Smooth muscle cell (in vitro differentiated cells): ENCODE measurements at regions not wholly inside any gene's neighbourhood (a gene's known extent, or its start where the extent isn't known, plus 50 kb on each side); places are given as distances from the start of the nearest gene placed in this dataset.
"Not testable (repeated sequence)": the region's sequence is repeated elsewhere in the genome, so short reads cannot be mapped to it uniquely, and the experiment has no call there.

Experiments used
- DNase-seq: peaks from one replicate; lab custom pipeline; 2025; ENCODE audit not compliant: unreplicated experiment; lab: John Stamatoyannopoulos, UW
- H2AFZ ChIP-seq: fragments of 200-600 bp; sonication (generic); 2 replicates; pipeline ENCODE4 v1.6.0; 2016; ENCODE audit warnings: antibody characterized with exemption, low read depth, mild to moderate bottlenecking
- H3F3A ChIP-seq: fragments of 200-600 bp; sonication (generic); 2 replicates; pipeline ENCODE4 v1.6.0; 2017; ENCODE audit warnings: antibody characterized with exemption, low read depth
- H3K27ac ChIP-seq: fragments of 200-600 bp; sonication (generic); 2 replicates; pipeline ENCODE4 v1.5.1; 2016; ENCODE audit warnings: low read depth, mild to moderate bottlenecking
- H3K27me3 ChIP-seq: fragments of 200-600 bp; sonication (generic); 2 replicates; pipeline ENCODE4 v1.6.1; 2016; ENCODE audit warnings: low read depth, mild to moderate bottlenecking
- H3K36me3 ChIP-seq: fragments of 200-600 bp; sonication (generic); 2 replicates; pipeline ENCODE4 v1.5.1; 2016; ENCODE audit warnings: low read depth
- H3K4me1 ChIP-seq: fragments of 200-600 bp; sonication (generic); 2 replicates; pipeline ENCODE4 v1.5.1; 2016; ENCODE audit warnings: low read depth
- H3K4me2 ChIP-seq: fragments of 200-600 bp; sonication (generic); 2 replicates; pipeline ENCODE4 v1.6.0; 2016; ENCODE audit warnings: mild to moderate bottlenecking
- H3K4me3 ChIP-seq: fragments of 200-600 bp; sonication (generic); 2 replicates; pipeline ENCODE4 v1.5.1; 2016; ENCODE audit warnings: mild to moderate bottlenecking
- H3K79me2 ChIP-seq: fragments of 200-600 bp; sonication (generic); 2 replicates; pipeline ENCODE4 v1.6.0; 2016; ENCODE audit warnings: low read depth, mild to moderate bottlenecking
- H3K9ac ChIP-seq: fragments of 200-600 bp; sonication (generic); 2 replicates; pipeline ENCODE4 v1.6.0; 2016; ENCODE audit warnings: low read depth
- H3K9me3 ChIP-seq: fragments of 200-600 bp; sonication (generic); replicated peaks from 2 replicates; pipeline ENCODE4 v1.5.1; 2016; ENCODE audit warnings: low read depth
- H4K20me1 ChIP-seq: fragments of 200-600 bp; sonication (generic); 2 replicates; pipeline ENCODE4 v1.6.0; 2016; ENCODE audit warnings: low read depth
- CTCF ChIP-seq: fragments of 200-600 bp; sonication (generic); IDR thresholded peaks from 2 replicates; pipeline ENCODE4 v1.5.1; 2017; ENCODE audit warnings: borderline replicate concordance, mild to moderate bottlenecking, antibody characterized with exemption; ENCODE audit not compliant: insufficient read depth, poor library complexity, severe bottlenecking
- WGBS: methylation state at CpG from one replicate; pipeline ENCODE4 v1.1.7; 2016; ENCODE audit warnings: low lambda C conversion rate; 5-methylcytosine and 5-hydroxymethylcytosine counted together

- H3K79me2 ChIP-seq = no peaks in the 10 kb centered on the region
- H3F3A ChIP-seq = no peaks in the 10 kb centered on the region
- H3K9ac ChIP-seq = no peak overlapping the region
- no peak overlapping the region for H2AFZ ChIP-seq
- no peak overlapping the region for H3K27ac ChIP-seq
- no peak overlapping the region for H3K4me3 ChIP-seq
- TF ChIP-seq CTCF = no peak
- H3K9me3 ChIP-seq = no peaks in the 10 kb centered on the region
- no peaks in the 10 kb centered on the region for H4K20me1 ChIP-seq
- H3K27me3 ChIP-seq = no peaks in the 10 kb centered on the region
- no peak overlapping the region for H3K4me2 ChIP-seq
- 96% methylated on average over 1 of the region's 1 CpG for WGBS
- H3K36me3 ChIP-seq = no peaks in the 10 kb centered on the region
- no peak for DNase-seq
- H3K4me1 ChIP-seq = no peaks in the 10 kb centered on the region
These were observed 115.0 kb upstream of the EPB41L4A start for GRCh38 chr5:112534067-112534583.

GRCh38 chr5:112534611-112535255, 115.7 kb upstream of the EPB41L4A start:
- Histone ChIP-seq H3K4me2 (no peak overlapping the region), H3K27ac (no peak overlapping the region), H2AFZ (peak overlapping the region; percentile 45), H3K9me3 (no peaks in the 10 kb centered on the region), H3K79me2 (no peaks in the 10 kb centered on the region), H4K20me1 (no peaks in the 10 kb centered on the region), H3K27me3 (no peaks in the 10 kb centered on the region), H3K4me3 (no peak overlapping the region), H3K4me1 (no peaks in the 10 kb centered on the region), H3K36me3 (no peaks in the 10 kb centered on the region), H3K9ac (no peak overlapping the region), H3F3A (no peaks in the 10 kb centered on the region)
- WGBS = 73% methylated on average over 4 of the region's 4 CpGs
- no peak for DNase-seq
- no peak for TF ChIP-seq CTCF

DNA sequence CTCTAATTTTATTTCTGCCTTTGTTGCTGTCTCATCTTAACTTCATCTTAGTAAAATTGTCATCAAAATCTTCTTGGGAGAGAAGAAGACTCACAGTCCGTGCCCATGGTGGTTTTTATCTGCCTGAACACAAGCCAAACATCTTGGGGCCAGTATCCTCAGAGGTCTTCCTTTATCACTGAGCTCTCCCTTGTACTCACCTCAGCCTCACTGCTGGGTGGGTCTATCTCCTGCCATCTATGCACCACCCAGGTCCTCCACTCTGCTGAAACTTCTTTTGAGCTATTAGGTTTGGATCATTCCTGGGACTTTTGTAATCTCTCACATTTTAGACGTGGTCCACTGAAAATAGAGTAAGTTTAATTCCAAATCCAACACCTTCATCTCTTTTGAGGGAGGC, 116.3 kb upstream of the EPB41L4A start:
- no peak overlapping the region for H2AFZ ChIP-seq
- H4K20me1 ChIP-seq = no peaks in the 10 kb centered on the region
- H3K4me1 ChIP-seq = no peaks in the 10 kb centered on the region
- WGBS = 79% methylated on average over 2 of the region's 2 CpGs
- no peak overlapping the region for H3K27ac ChIP-seq
- DNase-seq = no peak
- no peak for TF ChIP-seq CTCF
- H3K36me3 ChIP-seq = no peaks in the 10 kb centered on the region
- no peaks in the 10 kb centered on the region for H3K9me3 ChIP-seq
- H3F3A ChIP-seq = no peaks in the 10 kb centered on the region
- no peak overlapping the region for H3K4me2 ChIP-seq
- H3K79me2 ChIP-seq = no peaks in the 10 kb centered on the region
- no peak overlapping the region for H3K4me3 ChIP-seq
- H3K9ac ChIP-seq = no peak overlapping the region
- H3K27me3 ChIP-seq = no peaks in the 10 kb centered on the region

DNA sequence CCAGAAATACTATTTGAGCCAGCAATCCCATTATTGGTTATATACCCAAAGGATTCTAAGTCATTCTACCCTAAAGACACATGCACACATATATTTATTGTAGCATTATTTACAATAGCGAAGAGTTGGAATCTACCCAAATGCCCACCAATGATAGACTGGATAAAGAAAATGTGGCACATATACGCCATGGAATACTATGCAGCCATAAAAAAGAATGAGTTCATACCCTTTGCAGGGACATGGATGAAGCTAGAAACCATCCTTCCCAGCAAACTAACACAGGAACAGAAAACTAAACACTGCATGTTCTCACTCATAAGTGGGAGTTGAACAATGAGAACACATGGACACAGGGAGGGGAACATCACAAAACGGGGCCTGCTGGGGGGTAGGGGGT, 125.5 kb upstream of the EPB41L4A start:
- not testable (repeated sequence) for H3K36me3 ChIP-seq, H3K4me3 ChIP-seq, H3K9ac ChIP-seq, H3K4me2 ChIP-seq, H3F3A ChIP-seq, H3K27ac ChIP-seq, DNase-seq, H2AFZ ChIP-seq, H3K79me2 ChIP-seq, H3K27me3 ChIP-seq, H4K20me1 ChIP-seq, H3K9me3 ChIP-seq, H3K4me1 ChIP-seq
- 99% methylated on average over 3 of the region's 3 CpGs for WGBS
